ENCODE measurements at regions not wholly inside any gene's neighbourhood (a gene's known extent, or its start where the extent isn't known, plus 50 kb on each side); places are given as distances from the start of the nearest gene placed in this dataset.

- TF ChIP-seq ZNF8 (CRISPR knock-in tag; IDR thresholded peaks at IDR 0.05) (no peak), ZFP3 (CRISPR knock-in tag; IDR thresholded peaks at IDR 0.05) (no peak)
These were observed 1315.7 kb upstream of the ZEB2 start for GRCh38 chr2:145835665-145836064.

GRCh38 chr2:145832681-145833080 lies 1312.8 kb upstream of the ZEB2 start:
- no peak for ATAC-seq
- no peak for TF ChIP-seq ARNTL (CRISPR knock-in tag; IDR thresholded peaks at IDR 0.05; ENCODE audit: borderline replicate concordance, low read depth)
- no peak for TF ChIP-seq CREB5 (CRISPR knock-in tag; IDR thresholded peaks at IDR 0.05; ENCODE audit: low read depth)
- TF ChIP-seq TOX (CRISPR knock-in tag; IDR thresholded peaks at IDR 0.05; ENCODE audit: borderline replicate concordance) = no peak
- TF ChIP-seq TSHZ2 (CRISPR knock-in tag; IDR thresholded peaks at IDR 0.05) = no peak
- TF ChIP-seq BACH2 (CRISPR knock-in tag; IDR thresholded peaks at IDR 0.05; ENCODE audit: borderline replicate concordance) = no peak
- no peak for TF ChIP-seq ZC3H10 (CRISPR knock-in tag; IDR thresholded peaks at IDR 0.05)
- no peak for TF ChIP-seq RARB (CRISPR knock-in tag; IDR thresholded peaks at IDR 0.05)
- no peak for TF ChIP-seq OSR1 (CRISPR knock-in tag; IDR thresholded peaks at IDR 0.05)
- TF ChIP-seq TCF4 (CRISPR knock-in tag; IDR thresholded peaks at IDR 0.05; ENCODE audit: borderline replicate concordance) = no peak
- no peak for TF ChIP-seq ESRRG (CRISPR knock-in tag; IDR thresholded peaks at IDR 0.05)
- no peak for TF ChIP-seq GLIS3 (CRISPR knock-in tag; IDR thresholded peaks at IDR 0.05)
- no peak for TF ChIP-seq ZNF565 (CRISPR knock-in tag; conservative IDR thresholded peaks at IDR 0.05; ENCODE audit: low read depth)
- TF ChIP-seq POU6F1 (CRISPR knock-in tag; IDR thresholded peaks at IDR 0.05; ENCODE audit: borderline replicate concordance, low read depth) = no peak

More at GRCh38 chr2:145835665-145836064, 1315.7 kb upstream of the ZEB2 start:
- no peak for ATAC-seq

GRCh38 chr2:145829931-145830330 lies 1310.0 kb upstream of the ZEB2 start:
- TF ChIP-seq ZNF565 (CRISPR knock-in tag; conservative IDR thresholded peaks at IDR 0.05; ENCODE audit: low read depth) = no peak
- no peak for TF ChIP-seq BACH2 (CRISPR knock-in tag; IDR thresholded peaks at IDR 0.05; ENCODE audit: borderline replicate concordance)
- TF ChIP-seq RARB (CRISPR knock-in tag; IDR thresholded peaks at IDR 0.05) = no peak
- ATAC-seq = no peak

- TF ChIP-seq OSR1 (CRISPR knock-in tag; IDR thresholded peaks at IDR 0.05) (no peak), TSHZ2 (CRISPR knock-in tag; IDR thresholded peaks at IDR 0.05) (no peak), TOX (CRISPR knock-in tag; IDR thresholded peaks at IDR 0.05; ENCODE audit: borderline replicate concordance) (no peak), GLIS3 (CRISPR knock-in tag; IDR thresholded peaks at IDR 0.05) (no peak), PPARA (CRISPR knock-in tag; IDR thresholded peaks at IDR 0.05; ENCODE audit: borderline replicate concordance) (no peak), CREB5 (CRISPR knock-in tag; IDR thresholded peaks at IDR 0.05; ENCODE audit: low read depth) (no peak), ZC3H10 (CRISPR knock-in tag; IDR thresholded peaks at IDR 0.05) (no peak), RARB (CRISPR knock-in tag; IDR thresholded peaks at IDR 0.05) (no peak), ZFP3 (CRISPR knock-in tag; IDR thresholded peaks at IDR 0.05) (no peak), PATZ1 (CRISPR knock-in tag; IDR thresholded peaks at IDR 0.05; ENCODE audit: borderline replicate concordance) (no peak), BACH2 (CRISPR knock-in tag; IDR thresholded peaks at IDR 0.05; ENCODE audit: borderline replicate concordance) (no peak), ISL1 (CRISPR knock-in tag; IDR thresholded peaks at IDR 0.05) (no peak), POU6F1 (CRISPR knock-in tag; IDR thresholded peaks at IDR 0.05; ENCODE audit: borderline replicate concordance, low read depth) (no peak), ZNF8 (CRISPR knock-in tag; IDR thresholded peaks at IDR 0.05) (no peak), SNAI2 (CRISPR knock-in tag; IDR thresholded peaks at IDR 0.05) (no peak)
- no peak for ATAC-seq
These were observed 1307.3 kb upstream of the ZEB2 start for GRCh38 chr2:145827235-145827634.
